ENCODE measurements at regions not wholly inside any gene's neighbourhood (a gene's known extent, or its start where the extent isn't known, plus 50 kb on each side); places are given as distances from the start of the nearest gene placed in this dataset.
"Not testable (repeated sequence)": the region's sequence is repeated elsewhere in the genome, so short reads cannot be mapped to it uniquely, and the experiment has no call there.

DNA sequence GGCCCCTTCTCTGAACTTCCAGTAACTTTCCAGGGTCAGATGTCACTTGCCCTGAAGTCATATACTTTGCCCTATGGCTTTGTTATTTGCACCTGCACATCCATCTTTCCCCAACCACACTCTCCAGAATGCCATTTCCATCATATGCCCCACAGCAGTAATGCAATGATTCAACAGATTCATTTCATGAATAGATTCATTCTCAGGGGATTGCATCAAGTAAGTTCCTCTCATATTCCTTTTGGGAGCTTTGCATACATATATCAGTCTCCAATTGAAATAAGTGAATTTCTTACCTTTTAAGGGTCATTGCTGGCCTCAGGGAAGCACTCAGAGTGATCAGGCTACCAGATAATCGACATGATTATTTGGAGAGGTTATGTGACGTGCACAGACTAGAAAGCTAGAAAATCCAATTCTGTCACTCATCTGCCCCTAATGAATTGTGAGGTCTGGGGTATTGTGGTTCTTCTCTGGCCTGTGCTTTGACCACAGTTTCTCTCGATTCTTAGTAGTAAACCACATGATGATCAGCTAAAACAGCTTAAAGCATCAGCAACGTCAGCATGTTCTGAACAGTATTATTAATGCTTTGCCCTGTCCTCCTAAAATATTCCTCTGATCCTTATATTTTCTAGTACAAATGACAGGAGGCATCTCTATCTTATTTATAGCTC is 179.9 kb downstream of the ATPSCKMT start:
- no peak for DNase-seq

GRCh38 chr5:10065428-10066000 is 184.2 kb downstream of the ATPSCKMT start:
- no peak for DNase-seq

DNA sequence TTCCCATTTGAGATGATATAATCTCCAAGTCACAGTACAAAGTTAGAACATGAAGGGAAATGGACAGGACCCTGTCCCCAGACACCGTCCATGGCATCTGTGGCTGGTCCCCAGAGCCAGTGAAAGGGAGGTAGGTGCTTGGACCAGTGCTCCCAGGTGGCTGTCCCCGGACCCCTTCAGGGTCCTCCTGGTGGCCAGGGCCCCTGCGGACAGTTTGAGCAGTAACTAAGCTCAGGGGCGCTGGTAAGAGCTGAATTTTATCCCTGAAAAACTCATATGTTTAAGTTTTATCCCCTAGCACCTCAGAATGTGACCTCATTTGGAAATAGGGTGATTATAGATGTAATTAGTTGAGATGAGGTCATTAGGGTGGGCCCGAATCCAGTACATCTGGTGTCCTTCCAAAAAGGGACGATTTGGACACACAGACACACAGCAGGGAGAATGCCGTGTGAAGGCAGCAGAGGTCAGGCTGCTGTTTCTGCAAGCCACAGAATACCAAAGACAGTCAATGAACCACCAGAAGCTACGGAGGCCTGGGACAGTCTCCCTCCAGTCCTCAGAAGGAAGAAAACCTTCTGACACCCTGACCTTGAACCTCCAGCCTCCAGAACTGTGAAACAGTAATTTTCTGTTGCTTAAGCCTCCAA is 185.0 kb downstream of the ATPSCKMT start:
- DNase-seq, result no peak

GRCh38 chr5:10063997-10064396 is 185.7 kb downstream of the ATPSCKMT start:
- DNase-seq, result no peak

DNA sequence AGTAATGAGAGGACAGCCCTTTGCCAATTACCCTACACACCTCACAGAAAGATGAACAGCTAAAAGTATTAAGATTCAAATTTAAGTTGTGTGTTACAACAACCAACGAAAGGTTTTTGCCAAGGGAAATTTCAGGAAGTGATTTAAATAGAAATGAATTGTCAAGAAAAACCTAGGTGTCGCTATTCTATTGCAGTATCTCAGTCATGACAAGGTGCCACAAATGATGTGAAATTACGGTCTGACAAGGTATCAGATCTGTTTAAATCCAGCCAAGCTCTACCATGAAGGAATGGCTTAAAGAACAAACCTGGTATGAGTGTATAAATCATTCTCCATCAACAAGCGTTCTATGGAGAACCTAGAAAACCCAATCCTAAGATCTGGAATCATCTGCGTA is 189.7 kb downstream of the ATPSCKMT start:
- no peak for DNase-seq

GRCh38 chr5:10059556-10059955 is 190.1 kb downstream of the ATPSCKMT start:
- no peak for DNase-seq

DNA sequence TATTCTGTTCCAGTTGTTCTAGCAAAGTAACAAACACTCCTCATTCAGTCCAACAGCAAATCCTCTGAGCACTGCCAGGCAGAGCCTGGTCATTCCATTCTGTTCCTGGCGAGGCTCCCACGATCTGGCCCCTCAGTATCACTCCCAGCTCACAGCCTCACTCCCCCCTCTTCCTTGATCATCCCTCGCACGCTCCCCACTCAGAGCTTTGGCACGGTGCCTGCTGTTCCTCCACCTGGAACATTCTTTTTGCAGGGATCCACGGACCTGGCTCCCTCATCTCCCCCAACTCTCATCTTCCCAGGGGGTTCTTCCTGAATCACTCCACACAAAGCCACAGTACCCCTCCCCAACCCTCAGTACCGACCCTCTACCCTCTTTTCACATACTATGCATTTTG is 192.3 kb downstream of the ATPSCKMT start:
- no peak for DNase-seq

- no peak for DNase-seq
Observed at GRCh38 chr5:10056228-10056760, 193.4 kb downstream of the ATPSCKMT start.

DNA sequence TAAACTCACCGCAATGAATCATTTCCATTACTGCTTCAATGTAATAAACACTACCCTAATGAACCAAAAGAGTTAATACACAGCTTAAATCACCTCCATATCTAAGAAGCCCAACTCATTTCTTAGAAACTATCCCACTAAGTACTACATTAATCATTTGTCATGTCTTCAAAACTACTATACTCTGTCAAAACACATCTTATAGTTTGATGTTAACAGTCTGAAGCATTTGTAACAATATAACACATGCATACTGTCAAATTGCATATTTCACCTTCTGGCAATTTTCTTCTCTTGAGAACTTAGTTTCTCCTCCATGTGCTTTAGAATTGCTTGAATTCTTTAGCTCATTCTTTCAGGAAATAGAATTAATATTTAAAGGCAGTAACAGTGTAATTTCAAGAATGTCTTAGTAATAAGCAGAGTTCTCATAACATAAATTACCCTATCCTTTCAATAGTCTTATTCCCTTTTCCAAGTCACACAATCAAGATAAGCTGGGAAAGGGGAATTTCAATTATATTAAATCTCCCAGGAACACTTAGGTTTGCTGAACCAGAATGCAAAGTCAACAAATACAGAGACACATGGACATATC is 199.7 kb downstream of the ATPSCKMT start:
- no peak for DNase-seq

DNA sequence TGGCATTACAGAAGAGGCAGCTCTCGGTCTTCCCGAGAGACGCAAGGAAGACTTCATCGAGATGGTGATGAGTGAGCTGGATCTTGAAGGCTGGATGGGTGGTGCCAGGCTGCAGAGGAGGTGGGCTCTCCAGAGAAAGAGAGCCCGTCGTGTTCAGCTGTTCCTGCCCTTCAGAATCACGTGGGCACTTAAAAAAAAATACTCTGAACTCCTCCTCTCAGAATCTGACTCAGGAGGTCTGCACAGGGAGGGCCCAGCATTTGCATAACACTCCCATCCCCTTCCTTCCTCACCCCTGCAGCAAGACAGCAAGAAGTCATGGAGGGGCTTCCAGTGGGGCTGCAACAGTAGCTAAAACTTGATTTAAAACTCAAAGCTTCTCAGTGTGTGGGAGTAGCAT is 203.0 kb downstream of the ATPSCKMT start:
- DNase-seq, result no peak

- no peak for DNase-seq
Observed at GRCh38 chr5:10045376-10045775, 204.3 kb downstream of the ATPSCKMT start.

DNA sequence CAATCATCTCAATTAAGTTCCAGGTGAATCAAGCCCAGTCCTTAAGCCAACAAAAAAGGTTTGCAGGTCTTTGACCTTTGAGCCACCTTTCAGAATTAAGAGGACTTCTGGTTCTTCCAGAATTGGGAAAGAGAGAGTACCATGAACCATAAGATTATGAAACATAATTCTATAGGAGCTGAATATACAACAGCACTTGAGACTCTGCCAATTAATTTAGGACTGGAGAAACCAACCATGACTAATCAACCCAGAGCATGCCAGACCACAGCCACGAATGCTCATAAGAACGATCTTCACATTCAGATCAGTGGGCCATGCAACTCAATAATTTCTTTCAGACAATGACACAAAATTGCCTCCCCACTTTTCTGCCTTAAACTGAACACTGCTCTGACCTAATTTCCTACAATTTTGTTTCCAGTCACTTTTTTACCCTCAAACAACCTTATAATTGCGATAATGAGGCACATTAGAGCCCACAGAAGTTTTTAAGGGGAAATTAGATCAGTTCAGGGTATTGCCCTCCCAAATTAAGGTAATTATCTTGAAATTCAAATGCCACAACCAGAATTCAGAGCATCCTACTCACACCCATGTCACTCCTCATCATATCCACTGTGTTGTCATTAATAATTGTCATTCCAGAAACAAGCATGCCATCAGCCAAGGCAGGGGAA is 213.4 kb downstream of the ATPSCKMT start:
- no peak for DNase-seq

DNA sequence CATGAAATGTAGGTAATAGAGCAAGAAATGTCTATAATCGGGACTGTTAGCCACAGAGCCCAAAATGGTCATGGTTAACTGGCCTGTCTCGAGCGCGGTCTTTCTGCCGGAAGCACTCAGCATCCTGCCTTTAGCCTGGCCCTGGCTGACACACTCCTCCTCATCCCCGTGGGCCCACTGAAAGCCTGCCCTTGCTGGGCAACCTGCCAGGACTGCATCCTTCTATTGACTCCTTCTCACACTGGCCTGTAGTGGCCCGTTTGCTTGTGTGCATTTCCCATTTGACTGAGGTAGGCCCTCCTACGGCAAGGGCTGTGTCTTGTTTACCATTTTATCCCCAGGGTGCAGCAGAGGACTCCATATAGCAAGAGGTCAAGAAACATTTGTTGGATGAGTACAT is 215.7 kb downstream of the ATPSCKMT start:
- DNase-seq, result peak; percentile 25

DNA sequence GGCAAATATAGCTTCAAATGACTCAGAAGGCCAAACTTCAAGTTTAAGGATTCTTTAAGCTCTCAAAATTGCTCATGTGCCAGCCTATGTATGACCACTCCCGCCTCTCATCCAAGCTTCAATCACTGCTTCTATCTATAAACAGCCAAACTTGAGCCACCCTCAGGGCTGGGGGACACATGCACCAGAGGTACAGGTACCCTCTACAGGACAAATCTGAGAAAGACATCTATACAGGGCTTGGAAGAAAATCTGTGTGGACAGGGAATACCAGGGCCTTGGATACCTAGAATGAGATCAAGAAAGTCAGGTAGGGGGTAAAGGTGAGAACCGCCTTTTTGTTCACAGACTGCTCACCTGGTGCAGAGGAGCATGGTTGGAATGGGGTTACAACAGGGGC is 217.9 kb downstream of the ATPSCKMT start:
- no peak for DNase-seq

- no peak for DNase-seq
Observed at GRCh38 chr5:10030219-10030831, 219.4 kb downstream of the ATPSCKMT start.

GRCh38 chr5:10023494-10023893 is 226.2 kb downstream of the ATPSCKMT start:
- no peak for DNase-seq

- DNase-seq, result no peak
Observed at GRCh38 chr5:10021248-10021647, 228.4 kb downstream of the ATPSCKMT start.

GRCh38 chr5:10019236-10019635 is 230.5 kb downstream of the ATPSCKMT start:
- no peak for DNase-seq

DNA sequence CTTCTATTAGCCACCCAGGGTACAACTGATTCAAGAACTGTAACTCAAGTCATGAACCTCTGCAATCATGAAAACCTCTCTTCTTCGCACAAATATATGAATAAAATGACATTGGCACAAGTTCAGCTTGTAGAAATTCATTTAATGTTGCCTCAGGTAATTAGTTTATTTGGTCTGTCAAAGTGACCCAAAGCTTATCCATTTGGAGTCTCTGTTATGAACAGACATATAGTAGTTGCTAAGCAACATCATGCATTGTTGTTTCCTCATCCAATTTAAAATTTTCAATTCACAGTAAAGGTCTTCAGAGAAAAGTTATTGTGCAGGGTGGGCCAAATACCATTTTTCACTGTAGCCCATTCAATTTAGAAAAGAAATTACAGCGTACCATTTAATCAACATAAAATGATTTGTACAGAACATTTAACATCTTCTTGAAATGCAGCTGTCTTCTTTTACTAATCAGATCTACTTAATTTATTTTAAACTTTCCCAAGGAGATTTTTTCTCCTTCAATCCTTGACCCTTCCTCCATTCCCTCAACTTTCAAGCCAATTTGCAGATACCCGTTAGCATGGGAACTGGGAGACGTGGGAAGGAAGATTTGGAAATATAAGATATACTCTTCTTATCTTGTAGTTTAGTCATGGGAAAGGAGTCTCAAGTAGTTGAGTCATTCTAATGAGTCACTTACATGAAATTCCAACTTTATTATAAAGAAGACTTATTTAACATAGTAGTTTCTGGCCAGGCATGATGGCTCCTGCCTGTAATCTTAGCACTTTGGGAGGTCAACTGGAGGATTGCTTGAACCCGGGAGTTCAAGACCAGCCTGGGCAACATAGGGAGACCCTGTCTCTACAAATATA is 231.3 kb downstream of the ATPSCKMT start:
- DNase-seq, result peak; percentile 11

- peak; percentile 11 for DNase-seq
Observed at GRCh38 chr5:10017786-10018185, 231.9 kb downstream of the ATPSCKMT start.

GRCh38 chr5:10016559-10016958 is 233.1 kb downstream of the ATPSCKMT start:
- DNase-seq, result not testable (repeated sequence)

Data from hindlimb muscle (tissue), 1 donor.